COLO668 (cell line): ENCODE measurements at regions not wholly inside any gene's neighbourhood (a gene's known extent, or its start where the extent isn't known, plus 50 kb on each side); places are given as distances from the start of the nearest gene placed in this dataset.

Source experiments
- DNase-seq: peaks from one replicate; lab custom pipeline; 2025; ENCODE audit not compliant: unreplicated experiment; lab: John Stamatoyannopoulos, UW

DNA sequence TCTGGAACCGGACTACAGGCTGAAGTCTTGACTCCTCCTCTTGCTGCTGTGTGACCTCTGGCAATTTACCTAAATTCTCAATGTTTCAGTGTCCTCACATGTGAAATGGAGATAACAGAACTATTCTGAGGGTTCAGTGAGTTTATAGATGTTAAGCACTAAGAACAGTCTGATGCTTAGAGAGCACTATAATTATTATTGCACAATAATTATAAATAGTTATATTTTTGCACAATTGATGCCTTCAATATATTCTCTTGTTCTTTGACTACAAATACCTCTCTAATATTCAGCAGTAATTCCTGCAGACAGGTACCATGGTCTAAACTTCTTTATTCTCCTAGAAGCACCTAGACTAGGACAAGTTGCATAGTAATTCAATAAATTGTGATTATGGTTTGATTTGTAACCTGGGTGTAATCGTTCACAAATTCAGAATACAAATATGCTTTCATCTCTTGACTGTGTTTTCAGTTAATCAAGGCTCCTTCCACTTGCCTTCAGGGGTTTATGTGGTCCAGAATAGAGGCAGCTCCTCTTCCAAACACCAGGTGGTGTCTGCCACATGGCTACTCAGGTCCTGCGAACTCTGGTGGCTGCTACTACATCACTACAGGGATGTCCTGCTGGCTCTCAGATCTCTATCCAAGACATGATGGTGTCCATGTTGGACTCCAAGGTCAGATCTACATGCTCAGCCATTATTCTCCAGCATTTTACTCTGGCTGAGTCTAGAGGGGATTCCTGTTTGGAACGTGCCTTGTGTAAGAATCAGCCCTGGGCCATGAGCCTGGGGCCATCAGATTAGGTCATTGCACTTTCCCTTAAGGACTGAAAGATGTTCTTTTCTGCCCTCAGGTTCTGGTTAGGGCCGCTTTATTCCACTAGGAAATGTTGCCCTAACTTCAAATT lies 103.4 kb downstream of the QRFPR start:
- no peak for DNase-seq

DNA sequence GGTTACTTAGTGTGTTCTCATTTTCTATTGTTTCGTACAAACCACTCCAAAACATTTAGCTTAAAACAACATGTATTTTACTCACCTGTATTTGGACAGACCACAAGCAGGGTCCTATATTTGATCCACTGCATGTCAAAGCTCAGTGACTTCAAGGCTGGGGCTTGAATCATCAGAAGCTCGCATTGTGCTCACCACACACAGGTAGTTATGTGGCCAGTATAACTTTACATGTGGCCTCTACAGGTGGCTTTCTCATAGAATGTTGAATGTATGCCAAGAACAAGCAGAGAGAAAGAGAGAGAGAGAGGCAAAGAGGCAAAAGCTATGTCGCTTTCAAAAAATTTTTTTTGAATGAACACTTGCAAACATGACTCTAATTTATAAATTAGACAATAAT lies 107.6 kb downstream of the QRFPR start:
- no peak for DNase-seq

GRCh38 chr4:121272526-121272925 lies 108.3 kb downstream of the QRFPR start:
- no peak for DNase-seq

- DNase-seq = no peak
Measured at GRCh38 chr4:121270389-121270788, 106.3 kb upstream of the TNIP3 start.

DNA sequence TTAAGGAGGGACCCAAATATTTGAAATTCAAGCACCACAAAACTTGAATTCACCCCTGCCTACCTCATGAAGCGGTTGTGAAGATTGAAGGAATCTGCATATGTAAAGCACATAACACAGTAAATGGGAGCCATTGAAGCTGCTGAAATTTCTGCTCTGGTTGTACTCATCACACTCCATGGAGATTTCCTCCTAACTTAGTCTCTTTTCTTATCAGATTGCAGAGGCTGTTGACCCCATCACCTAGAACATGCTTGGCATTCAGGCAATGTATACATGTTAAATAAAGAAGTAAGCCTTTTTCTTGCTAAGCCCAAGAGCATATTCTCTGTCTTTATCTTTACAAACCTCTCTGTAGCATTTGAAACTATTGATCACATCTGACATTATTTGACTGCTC lies 104.9 kb upstream of the TNIP3 start:
- DNase-seq = no peak

DNA sequence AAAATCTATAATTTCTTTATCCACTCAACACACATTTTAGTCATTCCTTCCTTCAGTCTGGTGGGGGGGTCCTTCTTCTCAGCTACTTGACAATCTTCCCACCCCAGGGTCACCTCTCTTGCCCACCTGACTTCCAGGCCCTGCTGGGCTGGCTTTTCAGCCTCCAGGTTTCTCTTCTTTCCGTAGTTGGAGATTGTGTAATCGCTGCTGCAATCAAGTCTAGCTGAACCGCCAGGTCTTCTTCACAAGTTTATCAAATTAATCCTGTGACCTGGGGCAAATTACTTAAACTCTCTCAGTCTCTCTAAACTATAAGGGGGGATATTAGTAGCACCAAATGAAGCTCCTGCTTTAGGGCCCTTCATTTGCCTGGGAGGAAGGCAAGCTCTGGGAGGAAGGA lies 102.9 kb upstream of the TNIP3 start:
- no peak for DNase-seq

DNA sequence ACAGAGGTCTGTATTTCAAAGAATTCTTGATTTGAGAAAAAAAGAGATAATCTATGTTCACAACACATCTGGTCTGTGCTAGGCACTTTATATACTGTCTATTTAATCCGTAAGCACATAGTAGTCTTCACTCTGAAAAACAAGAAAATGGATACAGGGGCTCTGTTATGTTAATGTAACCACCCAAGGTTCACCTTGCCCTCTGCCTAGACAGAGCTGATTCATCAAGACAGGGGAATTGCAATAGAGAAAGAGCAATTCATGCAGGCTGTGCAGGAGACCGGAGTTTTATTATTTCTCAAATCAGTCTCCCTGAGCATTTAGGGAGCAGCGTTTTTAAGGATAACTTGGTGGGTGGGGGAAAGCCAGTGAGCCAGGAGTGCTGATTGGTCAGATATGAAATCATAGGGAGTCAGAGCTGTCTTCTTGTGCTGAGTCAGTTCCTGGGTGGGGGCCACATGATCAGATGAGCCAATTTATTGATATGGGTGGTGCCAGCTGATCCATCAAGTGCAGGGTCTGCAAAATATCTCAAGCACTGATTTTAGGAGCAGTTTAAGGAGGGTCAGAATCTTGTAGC lies 92.9 kb upstream of the TNIP3 start:
- no peak for DNase-seq

- DNase-seq = no peak
Measured at GRCh38 chr4:121255986-121256750, 92.0 kb upstream of the TNIP3 start.

DNA sequence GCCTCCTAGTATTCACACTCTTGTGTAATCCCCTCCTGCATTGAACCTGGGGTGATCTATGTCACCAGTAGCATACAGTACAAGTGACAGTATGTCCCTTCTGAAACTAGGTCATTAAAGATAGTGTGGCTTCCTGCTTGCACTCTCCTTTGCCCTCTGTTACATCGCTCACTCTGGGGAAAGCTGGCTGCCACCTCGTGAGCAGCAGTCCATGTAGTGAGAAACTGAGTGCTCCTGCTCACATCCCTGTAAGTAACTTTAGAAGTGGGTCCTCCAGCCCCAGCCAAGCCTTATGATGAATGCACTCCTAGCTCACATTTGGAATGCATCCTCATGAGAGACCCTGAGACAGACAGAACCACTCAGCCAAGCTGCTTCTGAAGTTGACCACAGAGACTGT lies 89.8 kb upstream of the TNIP3 start:
- no peak for DNase-seq

DNA sequence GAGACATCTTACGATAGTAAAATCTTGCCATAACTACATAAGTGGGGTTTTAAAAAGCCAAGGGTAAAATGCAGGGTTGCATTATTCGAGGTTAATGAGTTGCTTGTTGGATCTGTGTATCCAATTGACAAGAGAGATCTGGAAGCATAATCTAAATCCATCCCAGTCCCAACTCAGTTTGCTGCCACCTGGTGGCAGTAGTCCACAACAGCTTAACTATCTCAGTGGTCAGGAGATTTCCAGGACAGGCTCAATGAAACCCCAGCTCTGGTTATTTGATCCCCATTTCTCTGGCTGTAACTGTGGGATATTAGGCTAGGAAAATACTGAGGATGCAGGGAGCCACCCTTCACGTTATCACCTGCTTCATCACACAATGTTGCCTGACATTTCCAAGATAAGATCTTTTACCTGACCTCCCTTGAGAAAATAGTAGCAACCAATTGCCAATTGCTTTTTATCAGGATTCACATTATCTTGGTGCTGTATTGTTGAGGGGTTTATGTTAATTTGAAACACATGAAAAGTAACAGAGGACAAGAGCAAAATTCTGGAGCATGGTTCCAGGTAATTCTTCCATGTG lies 88.2 kb upstream of the TNIP3 start:
- peak; percentile 69 for DNase-seq

GRCh38 chr4:121248747-121249146 lies 84.6 kb upstream of the TNIP3 start:
- DNase-seq = no peak

GRCh38 chr4:121246698-121247097 lies 82.6 kb upstream of the TNIP3 start:
- DNase-seq = no peak

DNA sequence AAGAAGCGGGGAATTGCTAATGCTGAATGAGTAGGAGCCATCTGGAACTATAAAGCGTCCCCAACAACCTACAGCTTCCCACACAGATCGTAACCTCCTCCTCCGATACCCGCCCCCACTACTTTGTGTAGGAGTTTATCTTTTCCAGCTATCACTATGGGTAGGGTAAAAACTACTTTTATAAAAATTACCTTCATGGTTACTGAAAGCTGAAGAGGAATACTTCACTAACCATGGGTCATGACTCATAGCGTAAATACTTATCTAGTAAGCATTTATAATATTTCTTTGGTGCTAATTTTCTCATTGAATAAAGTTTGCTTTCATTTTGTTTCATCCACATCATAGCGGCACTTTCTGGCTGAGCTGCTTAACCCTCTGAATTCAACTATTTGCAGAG lies 79.4 kb upstream of the TNIP3 start:
- DNase-seq = no peak

GRCh38 chr4:121242188-121242750 lies 78.1 kb upstream of the TNIP3 start:
- DNase-seq = no peak

- DNase-seq = no peak
Measured at GRCh38 chr4:121239951-121240350, 75.8 kb upstream of the TNIP3 start.

GRCh38 chr4:121238461-121238860 lies 74.3 kb upstream of the TNIP3 start:
- DNase-seq = no peak

DNA sequence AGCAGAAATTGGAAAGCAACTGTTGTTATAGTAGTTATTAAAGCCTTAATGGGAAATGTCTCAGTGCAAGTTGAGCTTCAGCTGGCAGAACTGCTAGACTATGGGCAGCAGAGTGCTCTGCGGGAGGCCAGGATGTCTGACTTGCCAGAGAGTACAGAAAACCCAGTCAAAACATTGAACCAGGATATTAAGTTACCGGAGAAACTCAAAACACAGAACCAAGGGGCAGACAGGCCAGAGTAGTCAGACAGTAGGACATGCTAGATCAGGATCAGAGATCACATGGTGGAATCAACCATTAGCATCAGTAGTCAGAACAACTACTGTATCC lies 72.9 kb upstream of the TNIP3 start:
- DNase-seq = no peak

GRCh38 chr4:121236353-121237068 lies 72.4 kb upstream of the TNIP3 start:
- no peak for DNase-seq

DNA sequence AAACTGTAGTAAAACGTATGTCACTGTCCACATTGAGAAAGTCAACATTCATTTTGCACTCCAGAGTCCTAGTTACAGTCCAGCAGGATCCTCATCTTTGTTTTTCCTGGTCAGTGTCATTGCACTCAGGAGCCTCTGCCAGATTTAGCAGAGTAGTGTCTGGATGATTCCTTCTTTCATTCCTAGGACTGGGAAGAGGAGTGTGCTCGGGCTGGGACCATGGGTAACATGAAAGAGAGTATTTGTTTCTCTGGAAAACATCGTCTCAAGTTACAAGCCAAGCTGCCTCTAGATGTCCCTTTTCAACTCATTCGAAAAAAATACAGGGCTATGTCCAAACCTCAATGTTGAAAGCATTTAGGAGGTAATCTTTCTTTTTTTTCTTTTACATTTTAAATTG lies 69.9 kb upstream of the TNIP3 start:
- no peak for DNase-seq

GRCh38 chr4:121229993-121230392 lies 65.9 kb upstream of the TNIP3 start:
- DNase-seq = no peak

DNA sequence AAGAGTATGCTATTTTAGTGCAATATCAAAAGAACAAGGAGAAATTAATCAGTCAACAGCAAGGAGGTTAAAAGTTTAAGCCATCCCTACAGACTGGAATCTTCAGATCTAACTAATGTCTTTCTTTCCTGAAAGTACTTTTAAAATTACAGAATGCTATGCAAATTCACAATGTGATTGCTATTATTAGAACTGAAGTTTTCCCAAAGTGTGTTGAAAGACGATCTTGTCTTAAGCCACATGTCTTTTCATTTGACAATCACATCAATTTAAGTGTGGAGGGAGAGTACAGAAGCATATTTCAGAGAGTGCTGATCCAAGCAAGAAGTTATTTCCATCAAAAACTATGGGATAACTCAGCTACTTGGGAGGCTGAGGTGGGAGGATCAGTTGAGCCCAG lies 64.7 kb upstream of the TNIP3 start:
- no peak for DNase-seq
